M059J (cell line): ENCODE measurements at regions not wholly inside any gene's neighbourhood (a gene's known extent, or its start where the extent isn't known, plus 50 kb on each side); places are given as distances from the start of the nearest gene placed in this dataset.
A peak's percentile ranks its signal among the peaks of the same experiment; 100 is the strongest.

ENCODE experiments used
- DNase-seq: peaks from one replicate; pipeline ENCODE4 v3.0.0-alpha.2; 2012; ENCODE audit warnings: low read depth

DNA sequence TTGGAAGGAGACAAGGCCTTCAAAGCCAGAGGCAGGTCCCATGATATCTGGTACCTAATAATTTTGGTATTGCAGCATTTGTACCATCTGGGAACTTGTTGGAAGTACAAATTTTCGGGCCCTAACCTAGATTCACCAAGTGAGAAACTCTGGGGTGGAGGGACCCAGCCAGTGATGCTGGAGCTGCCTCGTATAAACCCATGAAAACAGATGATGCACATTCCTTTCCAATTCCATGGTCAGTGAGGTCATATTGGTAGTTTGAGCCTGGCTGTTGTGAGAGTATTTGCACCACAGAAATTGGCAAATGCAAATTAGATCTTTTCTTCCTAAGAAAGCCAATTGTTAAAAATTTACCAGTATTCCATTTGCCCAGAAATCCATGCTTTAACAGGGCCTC, 269.6 kb upstream of the PLXNA2 start:
- peak; percentile 49 for DNase-seq

DNA sequence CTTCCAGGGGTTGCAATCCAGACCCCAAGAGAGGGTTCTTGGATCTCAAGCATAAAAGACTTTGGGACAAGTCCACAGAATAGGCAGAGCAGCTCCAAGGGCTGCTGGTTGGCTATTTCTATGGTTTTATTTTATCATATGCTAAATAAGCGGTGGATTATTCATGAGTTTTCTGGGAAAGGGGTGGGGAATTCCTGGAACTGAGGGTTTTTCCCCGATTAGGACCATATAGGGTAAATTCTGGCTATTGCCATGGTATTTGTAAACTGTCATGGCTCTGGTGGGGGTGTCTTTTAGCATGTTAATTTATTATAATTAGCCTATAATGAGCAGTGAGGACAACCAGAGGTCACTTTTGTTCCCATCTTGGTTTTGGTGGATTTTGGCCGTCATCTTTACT, 270.9 kb upstream of the PLXNA2 start:
- DNase-seq = peak; percentile 27

DNA sequence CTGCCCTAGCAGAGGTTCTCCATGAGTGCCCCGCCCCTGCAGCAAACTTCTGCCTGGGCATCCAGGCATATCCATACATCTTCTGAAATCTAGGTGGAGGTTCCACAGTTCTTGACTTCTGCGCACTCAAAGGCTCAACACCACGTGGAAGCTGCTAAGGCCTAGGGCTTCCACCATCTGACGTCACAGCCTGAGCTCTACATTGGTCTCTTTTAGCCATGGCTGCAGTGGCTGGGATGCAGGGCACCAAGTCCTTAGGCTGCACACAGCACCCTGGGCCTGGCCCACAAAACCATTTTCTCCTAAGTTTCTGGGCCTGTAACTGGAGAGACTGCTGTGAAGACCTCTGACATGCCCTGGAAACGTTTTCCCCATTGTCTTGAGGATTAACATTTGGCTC, 272.6 kb upstream of the PLXNA2 start:
- DNase-seq = no peak

DNA sequence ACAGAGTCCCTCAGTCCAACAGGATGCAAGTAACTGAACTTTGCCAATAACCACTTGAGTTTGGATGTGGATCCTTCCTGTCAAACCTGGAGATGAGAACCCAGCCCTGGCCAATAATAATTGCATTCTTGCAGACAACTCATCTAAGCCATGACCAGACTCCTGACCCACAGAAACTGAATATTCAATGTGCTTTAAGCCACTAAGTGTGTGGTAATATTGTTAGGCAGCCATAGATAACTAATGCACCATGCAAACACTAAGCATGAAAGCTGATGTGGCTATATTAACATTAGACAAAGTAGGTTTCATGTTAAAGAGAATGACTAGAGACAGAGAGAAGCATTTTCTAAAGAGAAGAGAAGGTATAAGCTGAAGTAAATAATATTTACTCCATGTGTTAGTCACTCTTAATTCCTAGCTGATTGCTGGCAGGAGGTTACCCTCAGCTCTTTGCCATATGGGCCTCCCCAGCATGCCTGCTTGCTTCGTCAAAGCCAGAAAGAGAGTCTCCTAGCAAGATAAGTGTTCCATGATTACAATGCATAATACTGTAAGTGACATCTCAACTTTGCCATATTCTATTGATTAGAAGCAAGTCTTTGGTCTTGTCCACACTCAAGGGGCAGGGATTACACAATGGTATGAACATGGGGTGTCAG, 276.4 kb upstream of the PLXNA2 start:
- peak; percentile 40 for DNase-seq

DNA sequence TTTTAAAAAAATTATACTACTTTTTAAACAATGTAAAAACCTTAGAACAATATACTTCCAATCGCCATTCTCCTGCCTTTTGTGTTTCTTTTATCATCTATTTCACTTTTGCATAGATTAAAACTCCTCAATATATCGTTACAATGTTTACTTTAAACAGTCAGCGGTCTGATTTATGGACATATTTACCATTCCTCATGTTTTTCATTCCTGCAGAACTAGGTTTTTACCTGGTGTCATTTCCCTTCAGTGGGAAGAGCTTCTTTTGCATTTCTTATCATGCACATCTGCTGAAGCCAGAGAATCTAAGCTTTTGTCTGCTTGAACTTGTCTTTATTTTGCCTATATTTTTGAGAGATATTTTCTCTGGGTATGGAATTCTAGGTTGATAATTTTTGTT, 277.4 kb upstream of the PLXNA2 start:
- DNase-seq = no peak

DNA sequence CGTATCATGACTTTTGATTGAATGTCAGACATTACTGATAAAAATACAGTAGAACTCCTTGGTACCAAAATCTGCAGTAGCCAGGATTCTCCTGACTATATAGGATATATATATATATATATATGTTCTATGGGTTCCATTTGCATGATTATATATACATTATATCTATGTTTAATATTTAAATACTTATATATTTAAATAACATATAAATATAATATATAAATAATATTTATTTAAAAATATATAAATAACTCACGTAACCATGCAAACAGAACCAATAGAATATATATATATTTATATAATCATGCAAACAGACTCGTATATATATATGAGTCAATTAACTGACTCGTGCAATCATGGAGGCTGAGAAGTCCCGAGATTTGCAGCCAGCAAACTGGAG, 278.8 kb upstream of the PLXNA2 start:
- no peak for DNase-seq

DNA sequence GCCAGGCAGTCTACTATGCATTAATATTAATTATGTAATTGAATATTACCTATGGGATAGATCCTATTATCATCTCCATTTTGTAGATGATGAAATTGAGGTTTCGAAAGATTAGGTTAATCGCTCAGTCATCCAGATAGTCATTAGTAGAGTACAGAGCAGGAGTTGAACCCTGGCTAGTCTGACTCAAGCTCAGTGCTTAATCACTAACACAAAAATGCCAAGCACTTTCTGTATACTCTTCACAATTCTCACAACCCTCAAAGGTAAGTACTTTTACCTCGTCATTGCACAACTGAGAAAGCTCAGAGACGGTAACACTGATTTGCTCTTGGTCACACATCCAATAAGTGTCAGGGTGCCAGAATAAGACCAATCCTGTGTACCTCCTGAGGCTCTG, 280.2 kb upstream of the PLXNA2 start:
- no peak for DNase-seq

DNA sequence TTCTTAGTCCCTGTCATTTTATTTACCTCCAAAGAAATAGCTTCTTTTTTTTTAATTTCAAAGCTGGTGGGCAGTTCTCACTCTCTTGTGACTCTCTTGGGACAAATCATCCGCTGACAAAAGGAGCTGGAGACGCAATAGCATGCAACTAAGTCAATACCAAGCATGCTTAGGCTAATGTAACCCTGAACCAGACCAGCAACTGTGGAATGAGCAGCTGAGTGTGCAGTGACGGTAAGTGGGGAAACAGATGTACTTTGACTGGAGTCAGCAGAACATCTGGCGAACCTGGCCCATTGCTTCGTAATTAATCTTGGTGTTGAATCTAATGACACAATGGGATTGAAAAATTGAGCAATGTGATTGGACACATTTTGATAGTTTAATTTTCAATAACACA, 280.7 kb upstream of the PLXNA2 start:
- no peak for DNase-seq

DNA sequence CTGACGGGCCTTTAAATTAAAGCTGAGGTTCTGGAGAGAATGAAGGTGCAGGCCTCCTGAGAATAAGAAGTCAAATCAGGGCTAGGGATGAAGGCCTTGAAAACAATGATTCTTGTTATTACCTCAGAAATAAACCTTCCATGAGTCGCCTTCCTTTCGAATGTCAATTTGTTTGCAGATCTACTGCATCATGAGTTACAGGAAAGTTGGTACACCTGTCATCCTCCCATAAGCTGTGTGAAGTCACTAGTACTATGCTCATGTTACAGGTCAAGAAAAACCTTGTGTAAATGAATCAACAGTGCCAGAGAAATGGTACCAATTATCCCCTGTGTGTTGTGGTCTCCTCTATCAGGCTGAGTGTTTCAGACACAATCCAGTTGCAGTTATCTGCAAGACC, 281.2 kb upstream of the PLXNA2 start:
- peak; percentile 24 for DNase-seq

DNA sequence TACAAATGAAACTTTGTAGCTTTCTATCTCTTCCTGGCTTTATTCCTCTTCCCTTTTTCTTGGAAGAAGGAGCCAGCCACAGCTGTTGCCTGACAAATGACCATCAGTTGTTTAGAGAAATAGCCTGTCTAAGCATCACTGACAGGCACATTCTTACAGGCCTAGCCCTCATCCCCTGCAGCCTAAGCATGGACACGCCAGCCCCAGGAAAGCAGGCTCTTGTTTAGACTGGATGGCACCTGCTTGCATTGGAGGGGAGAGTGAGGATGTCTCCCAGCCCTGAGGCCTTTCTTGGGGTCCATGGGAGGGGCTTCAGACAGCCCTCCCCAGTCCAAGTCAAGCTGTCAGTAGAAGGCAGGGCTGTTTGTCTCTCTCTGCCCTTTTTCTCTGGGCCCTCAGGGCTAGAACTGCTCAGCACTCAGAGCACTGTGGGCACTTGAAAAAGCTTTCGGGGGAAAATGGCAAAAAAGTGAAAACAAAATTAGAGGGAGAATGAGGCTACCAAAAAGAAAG, 282.5 kb upstream of the PLXNA2 start:
- no peak for DNase-seq

DNA sequence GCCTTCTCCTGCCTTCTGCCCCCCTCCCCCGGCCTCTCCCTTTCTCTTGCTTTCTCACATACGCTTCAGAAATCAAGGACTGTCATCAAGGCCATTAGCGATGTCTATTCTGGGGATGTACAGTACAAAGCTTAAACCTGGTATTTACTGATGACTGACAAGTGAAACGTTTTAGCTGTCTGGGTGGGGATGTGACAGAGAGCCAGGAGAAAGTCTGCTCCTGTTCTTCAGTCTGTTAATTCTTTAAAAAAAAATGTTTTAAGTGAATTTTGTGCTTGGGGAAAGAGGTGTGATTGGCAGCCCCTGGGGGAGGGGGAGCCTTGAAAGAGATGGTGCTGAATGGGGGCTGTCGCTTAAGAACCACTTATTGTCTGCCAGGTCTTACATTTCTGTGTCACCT, 283.0 kb upstream of the PLXNA2 start:
- no peak for DNase-seq

DNA sequence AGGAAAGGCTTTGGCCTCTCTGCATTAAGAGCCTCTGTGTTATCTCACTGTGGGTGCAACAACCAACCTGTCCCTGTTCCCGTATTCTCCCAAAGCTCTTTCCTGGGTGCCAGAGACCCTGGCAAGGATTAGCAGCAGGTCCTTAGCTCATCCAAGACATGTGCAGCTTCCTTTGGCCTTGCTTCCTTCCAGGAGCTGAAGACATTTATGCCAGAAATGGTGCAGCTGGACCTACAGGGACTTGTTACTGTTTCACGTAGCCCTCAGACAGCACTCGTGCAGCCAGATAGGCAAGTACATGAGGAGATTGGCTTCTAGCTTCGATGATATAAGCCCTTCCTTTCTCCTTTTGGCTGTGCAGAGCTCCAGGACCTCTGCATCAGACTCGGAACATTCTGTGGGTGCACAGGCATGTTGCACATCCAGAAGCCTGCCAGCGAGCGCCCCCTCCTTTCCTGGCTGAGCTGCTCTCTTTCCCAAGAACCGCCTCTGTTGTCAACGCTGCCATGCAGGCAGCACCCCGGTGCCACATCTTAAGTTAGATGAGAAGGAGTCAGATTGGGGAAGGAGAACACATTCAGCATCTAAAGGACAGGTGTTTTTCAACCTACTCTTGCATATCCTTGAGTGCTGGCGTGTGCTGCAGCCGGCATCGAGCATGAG, 284.5 kb upstream of the PLXNA2 start:
- no peak for DNase-seq

DNA sequence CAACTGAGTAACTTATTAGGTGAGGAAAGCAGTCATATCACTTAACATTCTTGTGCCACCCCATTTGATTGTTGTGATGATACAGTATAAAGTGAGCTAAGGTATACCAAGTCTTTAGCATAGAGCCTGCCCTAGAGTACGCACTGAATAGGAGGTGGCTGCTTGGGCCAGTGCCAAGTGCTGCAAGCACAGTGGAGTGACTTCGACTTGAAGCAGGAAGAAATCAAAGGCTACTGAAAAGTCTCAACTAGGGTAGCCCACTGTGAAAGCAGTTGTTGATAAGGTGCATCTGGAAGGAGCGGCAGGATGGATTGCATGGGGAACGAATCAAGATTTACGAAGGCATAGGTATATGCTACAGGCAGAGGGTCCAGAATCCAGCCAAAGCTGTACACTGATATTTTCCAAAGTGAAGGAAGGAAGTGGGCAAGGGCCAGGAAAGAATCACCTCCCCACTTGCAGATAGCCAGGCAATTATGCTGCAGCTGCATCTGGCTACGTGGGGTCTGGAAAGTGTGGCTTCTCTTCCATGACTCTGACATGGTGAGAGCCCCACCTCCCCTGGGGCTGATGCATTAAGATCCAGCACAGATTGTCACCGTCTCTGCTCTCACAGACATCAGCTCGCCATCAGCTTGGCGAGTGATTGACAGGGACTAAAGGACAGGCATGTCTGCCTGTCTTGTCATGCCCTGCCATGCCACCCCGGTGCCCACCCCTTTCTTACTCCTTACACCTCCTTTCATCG, 287.0 kb upstream of the PLXNA2 start:
- no peak for DNase-seq

DNA sequence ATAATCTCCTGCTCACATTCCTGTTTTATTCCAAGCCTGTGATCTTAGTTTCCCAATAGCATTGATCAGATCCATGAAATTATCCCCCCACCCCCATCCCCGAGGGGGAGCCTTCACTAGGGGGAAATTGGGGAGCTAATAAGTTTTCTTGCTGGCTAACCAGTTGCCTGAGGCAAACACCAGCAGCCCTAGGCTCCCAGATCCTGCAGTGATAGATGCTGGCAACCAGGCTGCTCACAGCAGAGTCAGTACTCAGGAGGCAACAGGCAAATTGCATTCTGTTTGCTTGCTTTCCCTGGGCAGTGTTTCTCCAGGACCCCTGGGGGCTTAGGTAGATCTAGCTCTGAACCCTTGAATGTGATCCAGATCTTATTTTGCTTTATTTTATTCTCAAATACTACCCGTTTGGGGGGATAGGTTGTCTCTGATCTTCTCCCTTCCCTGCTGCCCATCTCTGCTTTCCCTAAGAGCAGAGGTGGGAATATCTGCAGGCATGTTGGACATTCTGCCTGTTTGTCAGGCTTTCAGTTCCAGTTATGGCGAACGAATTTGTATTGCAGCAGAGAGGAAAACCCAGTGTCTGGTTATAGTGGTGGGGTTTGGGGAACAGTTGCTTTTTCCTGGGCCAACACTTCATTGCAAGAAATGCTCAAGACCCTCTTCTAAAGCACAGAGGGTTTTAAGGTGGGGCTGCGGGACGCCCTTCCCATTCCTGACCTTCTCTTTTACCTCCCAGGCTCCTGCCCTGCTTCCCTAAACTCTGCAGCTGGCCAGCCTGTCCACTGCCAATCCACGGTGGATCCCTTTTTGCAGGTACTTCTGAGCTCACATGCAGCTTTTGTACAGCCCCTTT, 289.8 kb upstream of the PLXNA2 start:
- no peak for DNase-seq

DNA sequence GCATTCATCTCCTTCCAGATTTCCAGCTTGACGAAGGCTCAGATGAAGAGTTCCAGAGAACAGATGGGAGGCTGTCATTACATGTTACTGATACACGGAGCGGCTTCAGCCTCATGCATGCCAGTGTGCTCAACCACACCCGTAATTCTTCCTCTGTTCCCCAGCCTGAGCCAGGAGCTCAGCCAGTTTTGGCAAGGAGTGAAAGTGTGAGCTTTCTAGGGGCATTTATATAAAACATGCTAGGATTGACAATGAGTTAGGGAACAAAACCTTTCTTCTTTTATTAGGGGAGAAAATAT, 290.4 kb upstream of the PLXNA2 start:
- no peak for DNase-seq

DNA sequence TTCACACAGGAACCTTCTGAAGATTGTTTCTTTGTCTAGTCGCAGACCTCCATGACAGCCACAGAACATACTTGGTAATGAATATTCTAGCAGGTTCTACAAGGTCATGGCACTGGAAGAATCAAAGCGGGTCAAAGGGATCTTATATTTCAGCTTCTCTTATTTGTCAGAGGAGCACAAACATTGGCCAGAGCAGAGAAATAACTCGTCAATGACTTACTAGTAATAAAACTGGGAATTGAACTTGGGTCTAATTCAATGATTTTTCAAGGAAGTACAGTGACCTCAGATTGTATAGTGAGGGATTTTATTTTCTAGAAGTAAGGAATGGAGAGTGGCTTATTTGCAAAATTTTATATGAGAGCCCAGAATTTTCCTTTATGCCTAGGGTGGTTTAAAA, 290.8 kb upstream of the PLXNA2 start:
- no peak for DNase-seq

DNA sequence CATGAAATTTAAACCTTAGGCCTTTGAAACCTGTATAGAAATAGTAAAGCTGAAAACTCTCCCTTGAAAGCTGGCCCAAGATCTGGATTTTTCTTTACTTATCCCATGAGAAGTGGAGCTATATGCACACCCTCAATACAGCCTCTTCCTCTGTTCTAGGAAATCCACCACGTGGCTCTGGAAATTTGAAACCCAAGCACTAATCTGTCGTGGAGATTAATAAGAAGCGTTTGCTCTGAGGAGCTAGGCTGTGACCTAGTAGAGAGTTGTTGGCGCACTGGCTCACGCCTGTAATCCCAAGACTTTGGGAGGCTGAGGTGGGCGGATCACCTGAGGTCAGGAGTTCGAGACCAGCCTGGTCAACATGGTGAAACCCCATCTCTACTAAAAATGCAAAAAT, 291.3 kb upstream of the PLXNA2 start:
- no peak for DNase-seq

DNA sequence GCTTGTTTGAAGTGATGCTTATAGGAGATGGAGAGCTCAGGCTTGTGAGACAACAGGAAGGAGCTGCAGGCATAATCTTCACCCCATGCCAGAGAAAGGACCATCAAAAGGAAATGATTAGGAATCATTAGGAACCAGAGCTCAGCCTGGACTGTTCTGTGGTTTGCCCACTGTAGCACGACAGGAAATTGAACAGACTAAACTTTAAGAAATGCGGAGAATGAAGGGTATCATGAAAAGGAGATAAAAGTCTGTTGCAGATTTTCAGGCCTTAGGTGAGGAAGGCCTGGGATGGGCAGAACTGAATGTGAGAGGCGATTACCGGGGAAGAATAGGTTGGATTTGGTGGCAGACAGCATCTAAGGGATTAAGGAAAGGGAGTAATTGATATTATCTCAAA, 292.0 kb upstream of the PLXNA2 start:
- peak; percentile 71 for DNase-seq

DNA sequence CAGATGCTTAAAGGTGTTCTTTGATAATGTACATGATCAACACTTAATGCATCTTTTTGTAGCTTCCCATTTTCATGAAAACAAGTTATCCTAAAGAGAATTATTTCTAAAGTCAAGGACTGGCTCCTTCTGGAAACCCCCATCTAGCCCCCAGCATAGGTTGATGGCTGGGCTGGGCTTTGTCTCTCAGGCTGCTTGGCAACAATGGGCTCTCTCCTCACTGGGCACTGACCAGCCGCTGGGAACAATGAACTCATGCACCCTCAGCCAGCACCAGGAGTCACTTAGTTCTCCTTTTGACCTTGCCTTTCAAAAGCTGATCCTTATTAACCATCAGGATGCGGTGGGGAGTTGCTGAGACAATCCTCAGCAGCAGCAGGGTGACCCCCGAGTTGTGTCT, 293.0 kb upstream of the PLXNA2 start:
- DNase-seq = no peak

DNA sequence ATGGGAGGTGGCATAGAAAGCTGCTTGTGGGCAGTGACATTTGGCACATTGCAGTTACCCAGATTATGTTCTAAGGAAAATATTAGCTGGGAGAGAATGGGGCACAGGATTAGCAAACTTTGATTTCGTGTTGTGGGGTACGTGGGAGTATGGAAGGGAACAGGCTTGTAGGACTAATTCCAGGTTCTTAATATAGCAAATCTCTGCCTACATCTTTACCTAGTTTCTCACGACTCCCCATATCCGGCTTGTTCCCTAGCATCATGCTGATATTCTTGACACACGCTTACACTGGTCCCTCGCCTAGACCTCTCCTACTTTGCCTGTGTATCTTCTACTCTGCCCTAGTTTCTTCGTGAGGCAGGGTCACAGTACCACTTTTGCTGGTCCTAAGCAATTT, 293.9 kb upstream of the PLXNA2 start:
- DNase-seq = no peak

DNA sequence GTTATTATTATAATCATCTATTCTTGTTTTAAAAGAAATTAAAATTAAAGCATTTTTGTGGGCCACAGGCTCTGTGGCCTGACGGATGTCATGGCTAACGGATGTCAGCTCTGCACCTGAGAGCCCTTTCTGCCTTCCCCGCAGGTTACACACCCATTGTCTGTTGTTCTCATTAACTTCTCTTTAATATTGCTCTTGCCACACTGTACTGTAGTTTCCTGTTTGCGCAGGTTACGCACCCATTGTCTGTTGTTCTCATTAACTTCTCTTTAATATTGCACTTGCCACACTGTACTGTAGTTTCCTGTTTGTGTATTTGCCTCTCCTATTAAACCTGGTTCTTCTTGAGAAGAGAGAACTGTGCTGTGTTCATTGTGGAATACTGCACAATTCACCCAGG, 294.4 kb upstream of the PLXNA2 start:
- no peak for DNase-seq

DNA sequence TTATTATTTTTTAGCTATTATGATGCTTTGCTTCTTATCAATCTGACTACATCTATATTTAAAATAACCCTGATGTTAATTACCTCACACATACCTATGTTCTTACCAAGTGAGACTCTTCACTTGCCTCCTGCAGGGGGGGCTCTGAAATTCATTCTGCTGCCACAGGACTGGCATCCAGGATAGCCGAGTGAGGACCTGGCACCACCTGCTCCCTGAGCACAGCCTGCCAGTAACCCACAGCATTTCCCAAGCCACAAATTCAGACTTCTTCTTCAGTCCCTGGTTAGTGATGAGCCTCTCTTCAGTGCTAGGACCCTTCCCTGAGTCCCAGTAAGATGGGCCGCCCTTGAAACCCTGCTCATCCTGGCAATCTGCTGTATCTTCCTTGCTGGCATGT, 296.5 kb upstream of the PLXNA2 start:
- DNase-seq = no peak
